C4-2B (cell line): ENCODE measurements at regions not wholly inside any gene's neighbourhood (a gene's known extent, or its start where the extent isn't known, plus 50 kb on each side); places are given as distances from the start of the nearest gene placed in this dataset.
A peak's percentile ranks its signal among the peaks of the same experiment; 100 is the strongest.

Source experiments
- H3K27ac ChIP-seq: fragments of 450-650 bp; 2 replicates; pipeline ENCODE4 v1.5.1; 2017
- CTCF ChIP-seq: fragments of 450-650 bp; conservative IDR thresholded peaks from 2 replicates; pipeline ENCODE4 v1.5.1; 2017; ENCODE audit warnings: mild to moderate bottlenecking
- ZFX ChIP-seq: fragments of 450-650 bp; IDR thresholded peaks from 2 replicates; pipeline ENCODE4 v1.6.1; 2017

- no peak overlapping the region for H3K27ac ChIP-seq
- TF ChIP-seq ZFX (no peak), CTCF (no peak)
Measured at GRCh38 chr13:106286811-106287210, 248.7 kb downstream of the EFNB2 start.

- TF ChIP-seq ZFX: no peak
- no peak for TF ChIP-seq CTCF
- peak overlapping the region; percentile 73; the same call in 1 of the 2 replicates for H3K27ac ChIP-seq
Measured at GRCh38 chr13:106284358-106284757, 251.1 kb downstream of the EFNB2 start.

GRCh38 chr13:106281426-106281825 is 254.0 kb downstream of the EFNB2 start:
- H3K27ac ChIP-seq: no peak overlapping the region
- TF ChIP-seq CTCF: no peak
- no peak for TF ChIP-seq ZFX

GRCh38 chr13:106277484-106278154 is 257.8 kb downstream of the EFNB2 start:
- no peak for TF ChIP-seq CTCF
- TF ChIP-seq ZFX: no peak
- H3K27ac ChIP-seq: no peak overlapping the region

- no peak overlapping the region for H3K27ac ChIP-seq
- TF ChIP-seq ZFX (no peak), CTCF (no peak)
Measured at GRCh38 chr13:106276876-106277275, 258.6 kb downstream of the EFNB2 start.

GRCh38 chr13:106275446-106276032 is 259.9 kb downstream of the EFNB2 start:
- TF ChIP-seq ZFX: no peak
- no peak for TF ChIP-seq CTCF
- no peak overlapping the region for H3K27ac ChIP-seq

- TF ChIP-seq ZFX (no peak), CTCF (no peak)
- H3K27ac ChIP-seq: no peak overlapping the region
Measured at GRCh38 chr13:106274551-106275203, 260.8 kb downstream of the EFNB2 start.
